CD14-positive monocyte (primary cell): ENCODE measurements at regions not wholly inside any gene's neighbourhood (a gene's known extent, or its start where the extent isn't known, plus 50 kb on each side); places are given as distances from the start of the nearest gene placed in this dataset.

ENCODE experiments used
- DNase-seq, 3 donors: peaks; one replicate each; pipeline ENCODE4 v3.0.0-alpha.2; 2011 to 2022
- H2AFZ ChIP-seq: 2 replicates; pipeline ENCODE4 v1.6.0; 2012; ENCODE audit warnings: mild to moderate bottlenecking, low read depth, low read length, inconsistent platforms; ENCODE audit not compliant: insufficient read depth, poor library complexity, severe bottlenecking
- H3K27ac ChIP-seq, 2 donors: 1 replicate in 1 of 2; 2 replicates in 1 of 2; pipeline ENCODE4 v1.5.1; 2012 to 2013; ENCODE audit warnings: low read length in 2 of 2, control low read depth in 1 of 2, inconsistent platforms in 1 of 2, low read depth in 1 of 2, mild to moderate bottlenecking in 1 of 2
- H3K27me3 ChIP-seq, 2 donors: one replicate each; pipeline versions ENCODE4 v1.6.0 to v1.6.1; 2011 to 2013; ENCODE audit warnings: low read length in 2 of 2; ENCODE audit not compliant: control insufficient read depth in 2 of 2, insufficient read depth in 2 of 2
- H3K36me3 ChIP-seq, 2 donors: replicated peaks in 1 of 2; 1 replicate in 1 of 2; 2 replicates in 1 of 2; pipeline versions ENCODE4 v1.5.1 to v1.6.1; 2012 to 2013; ENCODE audit warnings: low read length in 2 of 2, control low read depth in 1 of 2, inconsistent platforms in 1 of 2, mild to moderate bottlenecking in 1 of 2; ENCODE audit not compliant: insufficient read depth in 2 of 2, control insufficient read depth in 1 of 2
- H3K4me1 ChIP-seq, 2 donors: 1 replicate in 1 of 2; 2 replicates in 1 of 2; pipeline versions ENCODE4 v1.5.1 to v1.6.1; 2012 to 2013; ENCODE audit warnings: low read length in 2 of 2, control low read depth in 1 of 2, inconsistent platforms in 1 of 2, mild to moderate bottlenecking in 1 of 2, moderate library complexity in 1 of 2; ENCODE audit not compliant: insufficient read depth in 2 of 2, control insufficient read depth in 1 of 2
- H3K4me2 ChIP-seq: replicated peaks from 2 replicates; pipeline ENCODE3; 2012; ENCODE audit warnings: low read length, moderate library complexity, mild to moderate bottlenecking; ENCODE audit not compliant: poor library complexity, severe bottlenecking; ENCODE audit errors: extremely low read depth
- H3K4me3 ChIP-seq, 3 experiments: fragments of 200-600 bp in 1 of 3; sonication (generic) in 1 of 3; replicated peaks in 1 of 3; 1 replicate in 2 of 3; 2 replicates in 1 of 3; pipeline ENCODE4 v1.5.1; 2011 to 2013; ENCODE audit warnings: low read length in 3 of 3, mild to moderate bottlenecking in 3 of 3, control low read depth in 2 of 3, low read depth in 2 of 3, inconsistent platforms in 1 of 3, moderate library complexity in 1 of 3
- H3K79me2 ChIP-seq: 2 replicates; pipeline ENCODE4 v1.6.0; 2012; ENCODE audit warnings: mild to moderate bottlenecking, control low read depth, inconsistent platforms, low read length, moderate library complexity; ENCODE audit not compliant: insufficient read depth
- H3K9ac ChIP-seq: 2 replicates; pipeline ENCODE4 v1.6.0; 2017; ENCODE audit warnings: low read length, mild to moderate bottlenecking; ENCODE audit not compliant: insufficient read depth, poor library complexity, severe bottlenecking
- H3K9me3 ChIP-seq, 2 donors: replicated peaks in 1 of 2; 1 replicate in 1 of 2; 2 replicates in 1 of 2; pipeline versions ENCODE4 v1.5.1 to v1.6.1; 2012 to 2013; ENCODE audit warnings: low read length in 2 of 2, control low read depth in 1 of 2; ENCODE audit not compliant: control insufficient read depth in 1 of 2, insufficient read depth in 1 of 2
- H4K20me1 ChIP-seq: 2 replicates; pipeline ENCODE4 v1.6.0; 2012; ENCODE audit warnings: mild to moderate bottlenecking, low read length, control low read depth, moderate library complexity; ENCODE audit not compliant: insufficient read depth
- H3K27ac Mint-ChIP-seq, 7 donors: one replicate each; pipeline ENCODE4 v1.8.0; 2020; ENCODE audit warnings: mild to moderate bottlenecking in 7 of 7, mixed read lengths in 7 of 7, moderate library complexity in 6 of 7, inconsistent platforms in 2 of 7
- H3K27me3 Mint-ChIP-seq, 3 donors: one replicate each; pipeline ENCODE4 v1.8.0; 2021 to 2022; ENCODE audit warnings: low read depth in 3 of 3, mild to moderate bottlenecking in 3 of 3, mixed read lengths in 3 of 3, moderate library complexity in 3 of 3, inconsistent platforms in 1 of 3
- H3K36me3 Mint-ChIP-seq, 2 donors: one replicate each; pipeline ENCODE4 v1.8.0; 2020; ENCODE audit warnings: mixed read lengths in 2 of 2, inconsistent platforms in 1 of 2, mild to moderate bottlenecking in 1 of 2
- H3K4me1 Mint-ChIP-seq: one replicate; pipeline ENCODE4 v1.8.0; 2020; ENCODE audit warnings: mild to moderate bottlenecking, mixed read lengths
- H3K4me3 Mint-ChIP-seq, 2 donors: one replicate each; pipeline ENCODE4 v1.8.0; 2020; ENCODE audit warnings: mild to moderate bottlenecking in 2 of 2, mixed read lengths in 2 of 2, moderate library complexity in 1 of 2
- H3K9me3 Mint-ChIP-seq, 7 donors: one replicate each; pipeline ENCODE4 v1.8.0; 2020 to 2022; ENCODE audit warnings: mixed read lengths in 7 of 7, mild to moderate bottlenecking in 6 of 7, moderate library complexity in 6 of 7, inconsistent platforms in 2 of 7
- WGBS: methylation state at CpG from one replicate; pipeline ENCODE4 v1.1.5; 2013; ENCODE audit warnings: missing lambda C conversion rate; ENCODE audit not compliant: insufficient coverage; 5-methylcytosine and 5-hydroxymethylcytosine counted together
- intact Hi-C, 2 donors: fragments of 100-400 bp; cut with micrococcal nuclease; formaldehyde crosslinking; loops; one replicate each; pipeline versions ENCODE4 v1.15.0 to v1.15.1; 2023
- TF ChIP-seq, protein P1 (sequence below): fragments of 200-600 bp; IDR thresholded peaks from one replicate; pipeline ENCODE4 v1.8.0; 2022; ENCODE audit warnings: antibody characterized with exemption, mild to moderate bottlenecking

DNA sequence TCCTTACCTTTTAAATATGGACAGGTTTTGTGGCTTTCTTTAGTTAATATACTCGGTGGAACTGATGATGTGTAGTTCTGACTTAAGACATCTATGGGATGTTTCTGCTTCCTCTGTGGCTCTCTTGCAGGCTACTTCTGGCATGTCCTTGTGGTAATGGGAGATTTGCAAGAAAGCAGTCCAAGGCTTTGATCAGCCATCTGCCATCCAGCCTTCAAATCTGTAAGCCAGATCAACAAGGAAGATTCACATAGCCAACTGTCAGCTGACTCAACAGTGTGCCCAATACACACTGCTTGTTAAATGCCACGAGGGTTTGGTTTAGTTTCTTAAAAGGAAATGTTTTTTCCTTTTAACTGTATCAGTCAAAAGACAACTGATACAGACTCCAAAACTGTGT lies 722.2 kb upstream of the CHRM3 start:
- H3K27ac Mint-ChIP-seq, result no peak overlapping the region

DNA sequence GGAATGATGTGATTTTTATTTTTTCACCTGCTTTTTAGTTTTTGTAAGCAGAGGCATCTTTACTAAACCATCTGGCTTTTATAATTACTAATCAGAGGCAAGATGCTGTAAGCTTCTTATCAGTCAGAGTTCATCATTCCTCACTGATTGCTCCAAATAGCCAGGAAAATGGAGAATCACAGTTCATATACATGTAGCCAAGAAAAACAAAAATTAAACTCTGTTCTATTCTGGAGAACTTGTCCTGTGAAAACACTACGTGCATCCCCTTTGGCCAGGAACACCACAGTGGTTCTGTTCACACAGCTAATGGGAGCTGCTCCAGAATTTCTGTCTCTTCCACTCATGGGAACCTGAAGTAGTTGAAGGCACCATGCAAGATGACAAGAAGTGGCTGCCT lies 725.5 kb upstream of the CHRM3 start:
- TF ChIP-seq, protein P1, sequence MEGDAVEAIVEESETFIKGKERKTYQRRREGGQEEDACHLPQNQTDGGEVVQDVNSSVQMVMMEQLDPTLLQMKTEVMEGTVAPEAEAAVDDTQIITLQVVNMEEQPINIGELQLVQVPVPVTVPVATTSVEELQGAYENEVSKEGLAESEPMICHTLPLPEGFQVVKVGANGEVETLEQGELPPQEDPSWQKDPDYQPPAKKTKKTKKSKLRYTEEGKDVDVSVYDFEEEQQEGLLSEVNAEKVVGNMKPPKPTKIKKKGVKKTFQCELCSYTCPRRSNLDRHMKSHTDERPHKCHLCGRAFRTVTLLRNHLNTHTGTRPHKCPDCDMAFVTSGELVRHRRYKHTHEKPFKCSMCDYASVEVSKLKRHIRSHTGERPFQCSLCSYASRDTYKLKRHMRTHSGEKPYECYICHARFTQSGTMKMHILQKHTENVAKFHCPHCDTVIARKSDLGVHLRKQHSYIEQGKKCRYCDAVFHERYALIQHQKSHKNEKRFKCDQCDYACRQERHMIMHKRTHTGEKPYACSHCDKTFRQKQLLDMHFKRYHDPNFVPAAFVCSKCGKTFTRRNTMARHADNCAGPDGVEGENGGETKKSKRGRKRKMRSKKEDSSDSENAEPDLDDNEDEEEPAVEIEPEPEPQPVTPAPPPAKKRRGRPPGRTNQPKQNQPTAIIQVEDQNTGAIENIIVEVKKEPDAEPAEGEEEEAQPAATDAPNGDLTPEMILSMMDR, result no peak
- no peaks in the 10 kb centered on the region for H4K20me1 ChIP-seq
- H3K9ac ChIP-seq, result no peak overlapping the region
- no peaks in the 10 kb centered on the region for H3K27me3 Mint-ChIP-seq
- H3K79me2 ChIP-seq, result no peaks in the 10 kb centered on the region
- H3K36me3 ChIP-seq, result no peaks in the 10 kb centered on the region
- intact Hi-C loops, result no loop called here
- H3K36me3 Mint-ChIP-seq, result no peaks in the 10 kb centered on the region
- H3K4me3 ChIP-seq, result no peak overlapping the region
- no peak overlapping the region for H3K4me2 ChIP-seq
- H3K27ac Mint-ChIP-seq, result no peak overlapping the region
- no peak overlapping the region for H3K4me3 Mint-ChIP-seq
- no peak overlapping the region for H3K27ac ChIP-seq
- H3K4me1 Mint-ChIP-seq, result no peaks in the 10 kb centered on the region
- H3K9me3 ChIP-seq, result peaks cover 0 to 5% of the 10 kb centered on the region in 2 donors
- H3K27me3 ChIP-seq, result no peaks in the 10 kb centered on the region
- H2AFZ ChIP-seq, result no peak overlapping the region
- WGBS, result 100% methylated on average over 1 of the region's 1 CpG
- peaks cover 1 to 6% (median 2%) of the 10 kb centered on the region in 7 donors for H3K9me3 Mint-ChIP-seq
- no peak for DNase-seq
- no peaks in the 10 kb centered on the region for H3K4me1 ChIP-seq

More for the DNA sequence above, 722.2 kb upstream of the CHRM3 start:
- H3K27me3 ChIP-seq, result no peaks in the 10 kb centered on the region
- no peak for DNase-seq
- no peaks in the 10 kb centered on the region for H3K4me1 Mint-ChIP-seq
- TF ChIP-seq, protein P1, result no peak
- H3K79me2 ChIP-seq, result no peaks in the 10 kb centered on the region
- no peaks in the 10 kb centered on the region for H3K9me3 ChIP-seq
- no peak overlapping the region for H2AFZ ChIP-seq
- no peak overlapping the region for H3K4me3 Mint-ChIP-seq
- no peaks in the 10 kb centered on the region for H3K36me3 ChIP-seq
- WGBS, result 100% methylated on average over 1 of the region's 2 CpGs
- intact Hi-C loops, result no loop called here
- H3K36me3 Mint-ChIP-seq, result no peaks in the 10 kb centered on the region
- H3K4me3 ChIP-seq, result no peak overlapping the region
- H3K4me1 ChIP-seq, result no peaks in the 10 kb centered on the region
- H3K9ac ChIP-seq, result no peak overlapping the region
- no peak overlapping the region for H3K27ac ChIP-seq
- no peak overlapping the region for H3K4me2 ChIP-seq
- no peaks in the 10 kb centered on the region for H4K20me1 ChIP-seq
- H3K9me3 Mint-ChIP-seq, result peaks cover 0 to 8% (median 2%) of the 10 kb centered on the region in 7 donors
- H3K27me3 Mint-ChIP-seq, result no peaks in the 10 kb centered on the region
